HG02852 (cell line): ENCODE measurements at regions not wholly inside any gene's neighbourhood (a gene's known extent, or its start where the extent isn't known, plus 50 kb on each side); places are given as distances from the start of the nearest gene placed in this dataset.
A peak's percentile ranks its signal among the peaks of the same experiment; 100 is the strongest.
"Not testable (repeated sequence)": the region's sequence is repeated elsewhere in the genome, so short reads cannot be mapped to it uniquely, and the experiment has no call there.

ENCODE experiments used
- ATAC-seq: cut with Tn5 transposase; IDR thresholded peaks from one replicate; pipeline ENCODE4 v1.9.1; 2021; ENCODE audit warnings: mild to moderate bottlenecking, moderate library complexity; ENCODE audit not compliant: unreplicated experiment

DNA sequence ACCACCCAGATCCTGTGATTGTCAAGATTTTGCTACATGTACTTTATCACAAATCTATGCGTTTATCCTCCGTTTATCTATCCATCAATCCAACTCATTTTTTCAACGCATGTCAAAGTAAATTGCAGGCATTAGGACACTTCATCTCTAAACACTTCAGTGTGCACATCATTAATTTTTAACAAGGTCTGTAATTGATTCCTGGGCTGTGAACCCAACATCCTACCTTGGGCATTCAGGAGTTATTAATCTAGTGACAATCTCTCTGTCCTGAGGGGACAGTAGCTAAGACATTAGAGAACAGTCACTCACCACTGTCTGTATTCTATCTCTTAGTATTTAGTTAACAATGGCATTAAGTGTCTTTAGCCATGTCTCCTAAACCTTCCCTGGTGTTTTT lies 264.7 kb downstream of the SOX9 start:
- ATAC-seq: no peak

DNA sequence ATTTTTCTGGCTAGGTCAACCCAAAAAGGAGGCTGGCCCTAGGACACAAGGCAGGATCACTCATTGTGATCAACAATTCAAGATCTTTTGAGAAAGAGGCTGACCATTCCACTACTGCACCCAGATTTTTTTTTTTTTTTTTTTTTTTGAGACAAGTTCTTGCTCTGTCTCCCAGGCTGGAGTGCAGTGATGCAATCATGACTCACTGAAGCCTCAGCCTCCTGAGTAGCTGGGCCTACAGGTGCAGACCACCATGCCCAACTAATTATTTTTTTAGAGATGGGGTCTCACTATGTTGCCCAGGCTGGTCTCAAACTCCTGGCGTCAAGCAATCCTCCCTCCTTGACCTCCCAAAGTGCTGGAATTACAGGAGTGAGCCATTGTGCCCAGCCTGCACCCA lies 265.4 kb downstream of the SOX9 start:
- not testable (repeated sequence) for ATAC-seq

GRCh38 chr17:72386619-72387237 lies 265.9 kb downstream of the SOX9 start:
- ATAC-seq: no peak

GRCh38 chr17:72387487-72387886 lies 266.7 kb downstream of the SOX9 start:
- no peak for ATAC-seq

GRCh38 chr17:72387969-72388368 lies 267.1 kb downstream of the SOX9 start:
- ATAC-seq: no peak

DNA sequence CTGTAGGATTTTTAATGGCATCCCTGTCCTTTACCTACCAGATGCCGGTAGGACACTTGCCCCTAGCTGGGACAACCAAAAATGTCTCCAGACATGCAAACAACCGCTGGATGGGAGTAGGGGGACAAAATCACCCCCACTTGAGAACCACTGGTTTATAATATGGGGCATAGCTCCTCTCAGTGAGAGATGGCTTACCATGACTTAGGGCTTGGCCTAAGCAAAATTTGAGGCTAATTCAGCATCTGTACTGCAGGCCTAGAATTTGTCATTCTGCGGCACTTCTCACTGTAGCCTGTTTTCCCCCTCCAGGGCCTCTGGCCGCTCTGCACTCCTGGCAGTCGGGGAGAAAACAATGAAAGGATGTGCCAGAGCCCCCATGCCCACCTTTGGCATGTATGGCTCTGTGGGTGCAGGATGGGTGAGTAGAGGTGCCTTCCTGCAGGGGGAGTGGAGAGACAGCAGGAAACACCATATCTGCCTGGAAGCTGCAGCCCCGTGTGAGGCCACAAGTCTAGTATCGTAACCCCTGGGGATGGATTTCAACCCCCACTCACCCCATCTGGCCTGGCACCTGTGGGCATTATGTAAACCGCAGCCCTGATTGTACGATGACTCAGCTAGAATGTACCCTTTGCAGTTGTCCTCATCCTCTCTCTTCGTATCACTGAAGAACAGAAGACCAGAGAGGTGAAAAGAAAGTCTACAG lies 268.1 kb downstream of the SOX9 start:
- no peak for ATAC-seq

- no peak for ATAC-seq
Measured at GRCh38 chr17:72390675-72391508, 270.1 kb downstream of the SOX9 start.

DNA sequence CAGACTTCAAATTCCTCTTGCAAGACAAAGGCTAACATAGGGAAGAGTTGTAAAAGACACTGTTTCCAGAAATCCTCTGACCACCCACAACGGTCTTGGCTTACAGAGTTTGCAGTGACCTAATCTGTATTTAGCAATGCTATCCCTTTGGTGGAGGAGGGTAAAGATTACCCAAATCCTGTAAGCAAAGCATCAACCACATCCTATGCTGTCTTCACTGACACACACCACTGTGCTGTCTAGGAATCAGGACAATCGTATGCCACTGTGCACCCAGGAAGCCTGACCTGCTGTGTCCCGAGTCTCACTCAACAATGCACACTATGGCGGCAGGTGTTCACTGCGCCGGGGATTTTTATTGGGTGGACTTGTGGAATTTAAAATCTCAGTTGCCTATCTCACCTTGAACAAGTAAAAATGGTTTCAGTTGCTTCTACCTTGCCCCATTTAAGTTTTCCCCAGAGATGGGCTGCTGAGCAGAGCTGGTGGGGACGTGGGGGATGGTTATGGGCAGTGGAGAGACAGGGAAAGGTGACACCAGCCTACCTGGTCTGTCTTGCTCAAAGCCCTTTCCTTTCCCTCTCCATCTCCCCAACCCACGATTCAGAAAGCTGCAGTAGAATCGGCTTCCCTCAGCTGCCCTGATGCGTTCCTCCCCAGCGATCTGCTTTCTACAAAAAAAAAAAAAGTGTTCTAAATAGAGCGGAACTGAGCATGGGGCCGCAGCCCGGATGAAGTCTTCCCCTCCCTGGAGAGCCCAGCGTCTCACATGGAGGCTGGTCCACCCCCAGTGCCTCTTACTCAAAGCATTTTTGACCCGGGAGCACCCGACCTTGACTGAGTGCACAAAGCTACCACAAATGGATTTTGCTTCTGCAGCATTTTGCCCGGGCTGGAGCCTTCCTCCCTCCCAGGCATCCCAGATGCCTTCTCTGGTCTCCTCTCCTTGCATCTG lies 271.5 kb downstream of the SOX9 start:
- peak; percentile 59 for ATAC-seq

DNA sequence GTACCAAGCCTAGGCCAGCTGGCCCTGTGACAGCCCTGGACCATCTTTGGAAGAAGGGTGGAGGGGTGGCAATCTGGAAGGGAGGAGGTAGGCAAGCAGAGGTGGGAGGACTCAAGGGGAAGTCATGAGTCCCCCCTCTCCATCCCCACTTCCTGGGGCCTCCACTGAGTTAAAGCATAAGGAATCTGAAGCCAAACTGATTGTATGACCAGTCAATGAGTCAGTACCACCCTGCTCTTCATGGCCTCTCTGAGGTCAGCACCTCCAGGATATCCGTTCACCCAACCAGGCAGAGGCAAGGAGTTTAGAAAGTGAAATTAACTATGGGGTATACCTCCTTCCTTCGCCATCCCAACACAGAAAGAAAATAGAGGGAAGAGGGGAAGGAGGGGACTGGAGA lies 272.7 kb downstream of the SOX9 start:
- no peak for ATAC-seq

GRCh38 chr17:72394531-72394930 lies 273.7 kb downstream of the SOX9 start:
- no peak for ATAC-seq

DNA sequence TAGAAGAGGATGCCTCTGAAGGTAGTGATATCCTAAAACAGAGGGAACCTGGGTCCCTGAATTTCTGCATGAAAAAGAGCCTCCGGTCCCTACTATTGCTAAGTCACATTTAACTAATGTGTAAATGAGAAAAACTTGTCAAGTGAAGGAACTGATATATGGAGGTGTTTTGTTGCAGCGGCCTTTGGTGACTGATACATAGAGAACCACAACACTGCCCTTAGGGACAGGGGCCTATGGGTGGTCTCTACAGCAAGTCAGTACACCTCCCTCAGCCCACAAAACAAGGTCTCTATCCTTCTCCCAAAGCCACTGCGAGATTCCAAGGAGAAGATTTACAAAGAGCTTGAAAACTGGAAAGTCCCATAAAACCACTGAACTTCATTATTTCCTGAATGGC lies 275.3 kb downstream of the SOX9 start:
- ATAC-seq: no peak

- no peak for ATAC-seq
Measured at GRCh38 chr17:72397223-72397667, 276.4 kb downstream of the SOX9 start.

- no peak for ATAC-seq
Measured at GRCh38 chr17:72397687-72398086, 276.9 kb downstream of the SOX9 start.

GRCh38 chr17:72399023-72399607 lies 278.3 kb downstream of the SOX9 start:
- ATAC-seq: no peak

GRCh38 chr17:72399608-72400487 lies 279.0 kb downstream of the SOX9 start:
- ATAC-seq: no peak

- ATAC-seq: no peak
Measured at GRCh38 chr17:72400488-72400827, 279.6 kb downstream of the SOX9 start.

DNA sequence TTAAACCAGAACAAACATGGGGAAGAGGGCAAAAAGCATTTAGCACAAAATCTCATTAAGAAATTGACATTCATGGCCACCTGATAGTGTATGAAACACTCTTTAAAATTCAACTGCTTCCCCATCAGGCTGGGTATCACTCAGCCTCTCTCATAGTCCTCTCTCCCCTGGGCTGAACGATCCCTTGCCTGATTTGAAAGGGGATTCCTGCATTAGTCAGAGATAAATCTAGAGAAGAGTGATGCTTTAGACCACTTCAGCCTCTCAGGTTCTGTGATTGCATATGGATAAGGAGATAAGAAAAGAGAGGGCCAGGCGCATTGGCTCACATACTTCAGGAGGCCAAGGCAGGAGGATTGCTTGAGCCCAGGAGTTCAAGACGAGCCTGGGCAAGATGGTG lies 280.0 kb downstream of the SOX9 start:
- ATAC-seq: no peak

GRCh38 chr17:72401883-72402726 lies 281.3 kb downstream of the SOX9 start:
- ATAC-seq: no peak
